IMR-90 (cell line): ENCODE measurements at regions not wholly inside any gene's neighbourhood (a gene's known extent, or its start where the extent isn't known, plus 50 kb on each side); places are given as distances from the start of the nearest gene placed in this dataset.

Source experiments
- BHLHE40 ChIP-seq: fragments of 150-350 bp; IDR thresholded peaks from 2 replicates; pipeline ENCODE4 v1.6.1; 2016; ENCODE audit warnings: mild to moderate bottlenecking, low read depth, low read length
- CEBPB ChIP-seq: IDR thresholded peaks from 2 replicates; pipeline ENCODE4 v1.6.1; 2012; ENCODE audit warnings: low read depth, low read length, improper control_type of control experiment
- CTCF ChIP-seq: conservative IDR thresholded peaks from 2 replicates; pipeline ENCODE4 v1.5.1; 2012; ENCODE audit warnings: mild to moderate bottlenecking, low read depth, low read length, improper control_type of control experiment
- FOS ChIP-seq: fragments of 150-350 bp; IDR thresholded peaks from 2 replicates; pipeline ENCODE4 v1.6.1; 2016; ENCODE audit warnings: low read depth, low read length
- MAFK ChIP-seq: IDR thresholded peaks from 2 replicates; pipeline ENCODE4 v1.6.1; 2012; ENCODE audit warnings: low read depth, low read length, improper control_type of control experiment
- MAZ ChIP-seq: IDR thresholded peaks from 2 replicates; pipeline ENCODE4 v1.6.1; 2012; ENCODE audit warnings: low read depth, mild to moderate bottlenecking, low read length, improper control_type of control experiment, moderate library complexity, borderline replicate concordance
- MXI1 ChIP-seq: IDR thresholded peaks from 2 replicates; pipeline ENCODE4 v1.6.1; 2012; ENCODE audit warnings: low read depth, mild to moderate bottlenecking, low read length, moderate library complexity, borderline replicate concordance
- POLR2A ChIP-seq: IDR thresholded peaks from 2 replicates; pipeline ENCODE4 v1.6.1; 2012; ENCODE audit warnings: mild to moderate bottlenecking, low read depth, low read length
- RAD21 ChIP-seq: IDR thresholded peaks from 2 replicates; pipeline ENCODE4 v1.6.1; 2012; ENCODE audit warnings: low read length, improper control_type of control experiment
- RCOR1 ChIP-seq: IDR thresholded peaks from 2 replicates; pipeline ENCODE4 v1.6.1; 2012; ENCODE audit warnings: mild to moderate bottlenecking, low read length, improper control_type of control experiment; ENCODE audit not compliant: insufficient replicate concordance
- RFX5 ChIP-seq: IDR thresholded peaks from 2 replicates; pipeline ENCODE4 v1.8.0; 2012; ENCODE audit warnings: low read depth, mild to moderate bottlenecking, low read length, moderate library complexity
- TF ChIP-seq, protein P1 (sequence below): fragments of 150-350 bp; IDR thresholded peaks from 2 replicates; pipeline ENCODE4 v1.6.1; 2016; ENCODE audit warnings: low read depth, mild to moderate bottlenecking, low read length, moderate library complexity, borderline replicate concordance

GRCh38 chr5:3948838-3949237 lies 353.2 kb downstream of the IRX1 start:
- TF ChIP-seq MXI1 (no peak), RFX5 (no peak), CTCF (no peak), POLR2A (no peak), CEBPB (no peak), RCOR1 (no peak), MAFK (no peak), MAZ (no peak), RAD21 (no peak), FOS (no peak), BHLHE40 (no peak)
- TF ChIP-seq, protein P1, sequence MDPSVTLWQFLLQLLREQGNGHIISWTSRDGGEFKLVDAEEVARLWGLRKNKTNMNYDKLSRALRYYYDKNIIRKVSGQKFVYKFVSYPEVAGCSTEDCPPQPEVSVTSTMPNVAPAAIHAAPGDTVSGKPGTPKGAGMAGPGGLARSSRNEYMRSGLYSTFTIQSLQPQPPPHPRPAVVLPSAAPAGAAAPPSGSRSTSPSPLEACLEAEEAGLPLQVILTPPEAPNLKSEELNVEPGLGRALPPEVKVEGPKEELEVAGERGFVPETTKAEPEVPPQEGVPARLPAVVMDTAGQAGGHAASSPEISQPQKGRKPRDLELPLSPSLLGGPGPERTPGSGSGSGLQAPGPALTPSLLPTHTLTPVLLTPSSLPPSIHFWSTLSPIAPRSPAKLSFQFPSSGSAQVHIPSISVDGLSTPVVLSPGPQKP: no peak
